Activated CD4-positive, alpha-beta T cell treated with anti-CD3 and anti-CD28 coated beads, Interleukin-2, amount 10 ng/mL, durations not matched to agents 24 days and 14 days (primary cell): ENCODE measurements at regions not wholly inside any gene's neighbourhood (a gene's known extent, or its start where the extent isn't known, plus 50 kb on each side); places are given as distances from the start of the nearest gene placed in this dataset.
"Not testable (repeated sequence)": the region's sequence is repeated elsewhere in the genome, so short reads cannot be mapped to it uniquely, and the experiment has no call there.

Experiments used
- DNase-seq: peaks from one replicate; pipeline ENCODE4 v3.0.0; 2022
- H3K27ac Mint-ChIP-seq: one replicate; pipeline ENCODE4 v1.8.0; 2022; ENCODE audit warnings: mild to moderate bottlenecking, mixed read lengths
- H3K27me3 Mint-ChIP-seq: one replicate; pipeline ENCODE4 v1.8.0; 2022; ENCODE audit warnings: mixed read lengths
- H3K36me3 Mint-ChIP-seq: one replicate; pipeline ENCODE4 v1.8.0; 2022; ENCODE audit warnings: low read depth, mild to moderate bottlenecking, mixed read lengths
- H3K4me1 Mint-ChIP-seq: one replicate; pipeline ENCODE4 v1.8.0; 2021; ENCODE audit warnings: mixed read lengths
- H3K4me3 Mint-ChIP-seq: one replicate; pipeline ENCODE4 v1.8.0; 2022; ENCODE audit warnings: mild to moderate bottlenecking, moderate library complexity, mixed read lengths
- H3K9me3 Mint-ChIP-seq: one replicate; pipeline ENCODE4 v1.8.0; 2021; ENCODE audit warnings: mixed read lengths
- intact Hi-C: fragments of 100-400 bp; cut with micrococcal nuclease; formaldehyde crosslinking; loops from one replicate; pipeline ENCODE4 v1.15.1; 2023

DNA sequence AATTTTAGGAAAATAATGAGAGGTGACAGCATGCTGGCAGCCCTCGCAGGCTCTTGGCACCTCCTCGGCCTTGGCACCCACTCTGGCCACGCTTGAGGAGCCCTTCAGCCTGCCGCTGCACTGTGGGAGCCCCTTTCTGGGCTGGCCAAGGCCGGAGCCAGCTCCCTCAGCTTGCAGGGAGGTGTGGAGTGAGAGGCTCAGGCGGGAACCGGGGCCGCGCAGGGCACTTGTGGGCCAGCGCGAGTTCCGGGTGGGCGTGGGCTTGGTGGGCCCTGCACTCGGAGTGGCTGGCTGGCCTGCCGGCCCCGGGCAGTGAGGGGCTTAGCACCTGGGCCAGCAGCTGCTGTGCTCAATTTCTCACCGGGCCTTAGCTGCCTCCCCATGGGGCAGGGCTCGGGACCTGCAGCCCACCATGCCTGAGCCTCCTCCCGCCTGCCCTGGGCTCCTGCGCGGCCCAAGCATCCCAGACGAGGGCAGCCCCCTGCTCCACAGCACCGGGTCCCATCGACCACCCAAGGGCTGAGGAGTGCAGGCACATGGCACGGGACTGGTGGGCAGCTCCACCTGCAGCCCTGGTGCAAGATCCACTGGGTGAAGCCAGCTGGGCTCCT is 299.3 kb upstream of the MDFIC2 start:
- H3K27me3 Mint-ChIP-seq, H3K9me3 Mint-ChIP-seq, H3K36me3 Mint-ChIP-seq, H3K4me1 Mint-ChIP-seq, intact Hi-C loops, H3K4me3 Mint-ChIP-seq, H3K27ac Mint-ChIP-seq, DNase-seq: not testable (repeated sequence)

DNA sequence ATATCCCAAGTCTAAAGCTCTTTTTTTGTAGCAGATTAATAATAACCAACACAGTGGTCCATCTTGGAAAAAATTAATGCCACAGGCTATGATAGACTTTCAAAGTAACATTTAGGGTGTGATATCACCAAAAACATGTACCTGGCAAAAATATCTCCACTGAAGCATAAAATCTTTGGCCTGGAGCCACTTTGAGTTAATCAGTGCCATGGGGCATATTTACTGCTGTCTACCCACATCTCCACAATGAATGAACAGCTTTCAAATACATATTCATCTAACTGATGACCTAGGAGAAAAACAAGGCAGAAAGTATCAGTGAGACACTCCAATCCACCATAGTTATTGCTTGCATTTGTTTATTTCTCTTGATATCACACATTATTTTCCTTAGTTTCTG is 296.0 kb upstream of the MDFIC2 start:
- no peak overlapping the region for H3K27ac Mint-ChIP-seq
- intact Hi-C loops = no loop called here

GRCh38 chr3:70607469-70607868 is 295.0 kb upstream of the MDFIC2 start:
- Mint-ChIP-seq H3K27me3 (peaks cover 2% of the 10 kb centered on the region), H3K36me3 (no peaks in the 10 kb centered on the region), H3K4me1 (peaks cover 3% of the 10 kb centered on the region), H3K9me3 (no peaks in the 10 kb centered on the region), H3K4me3 (no peak overlapping the region), H3K27ac (no peak overlapping the region)
- no peak for DNase-seq
- intact Hi-C loops = no loop called here

More for the DNA sequence above, 296.0 kb upstream of the MDFIC2 start:
- H3K4me3 Mint-ChIP-seq = no peak overlapping the region
- H3K9me3 Mint-ChIP-seq = no peaks in the 10 kb centered on the region
- no peaks in the 10 kb centered on the region for H3K36me3 Mint-ChIP-seq
- H3K4me1 Mint-ChIP-seq = no peaks in the 10 kb centered on the region
- H3K27me3 Mint-ChIP-seq = peaks cover 2% of the 10 kb centered on the region
- no peak for DNase-seq

DNA sequence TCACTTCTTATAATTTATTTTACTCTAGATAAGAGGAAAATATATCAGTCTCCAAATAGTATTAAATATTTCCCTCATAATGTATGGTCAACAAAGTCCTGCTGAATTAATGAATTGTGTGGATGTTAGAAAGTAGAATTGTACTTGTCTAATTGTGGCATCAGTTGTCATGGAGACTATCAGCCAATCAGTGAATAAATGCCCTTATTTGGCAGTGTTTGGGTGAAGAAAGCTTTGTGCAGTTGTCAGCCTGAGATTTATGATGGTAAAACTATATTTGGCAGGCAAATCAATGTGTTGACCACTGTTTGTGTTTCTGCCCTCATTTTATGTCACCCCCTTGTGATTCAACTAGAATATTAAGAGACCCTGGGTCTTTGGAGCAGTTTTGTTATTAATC is 293.6 kb upstream of the MDFIC2 start:
- Mint-ChIP-seq H3K4me3 (no peak overlapping the region), H3K27ac (no peak overlapping the region), H3K9me3 (no peaks in the 10 kb centered on the region), H3K27me3 (peaks cover 5% of the 10 kb centered on the region), H3K36me3 (no peaks in the 10 kb centered on the region), H3K4me1 (peaks cover 3% of the 10 kb centered on the region)
- no peak for DNase-seq
- intact Hi-C loops = no loop called here

DNA sequence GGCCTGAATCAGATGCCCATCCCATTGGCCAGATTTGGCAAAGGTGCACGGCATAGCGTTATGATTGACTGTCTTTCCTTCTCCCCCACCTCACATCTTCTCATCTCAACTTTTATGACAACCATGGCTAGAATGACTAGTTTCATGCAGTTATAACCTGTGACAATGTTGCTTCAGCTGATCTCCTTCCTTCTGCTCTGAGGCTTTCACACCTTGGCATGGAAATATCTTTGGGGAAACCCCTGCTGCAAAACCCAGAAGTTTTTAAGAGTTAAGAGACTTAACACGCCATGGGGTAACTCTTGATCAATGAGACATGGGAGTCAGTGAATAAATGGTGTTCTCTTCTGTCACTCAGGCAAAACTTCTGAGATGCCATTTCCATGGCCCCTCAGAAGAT is 290.7 kb upstream of the MDFIC2 start:
- no peak overlapping the region for H3K27ac Mint-ChIP-seq
- no peak overlapping the region for H3K4me3 Mint-ChIP-seq
- peaks cover 4% of the 10 kb centered on the region for H3K27me3 Mint-ChIP-seq
- H3K36me3 Mint-ChIP-seq = no peaks in the 10 kb centered on the region
- no peaks in the 10 kb centered on the region for H3K9me3 Mint-ChIP-seq
- peaks cover 3% of the 10 kb centered on the region for H3K4me1 Mint-ChIP-seq
- intact Hi-C loops = no loop called here
- DNase-seq = no peak

DNA sequence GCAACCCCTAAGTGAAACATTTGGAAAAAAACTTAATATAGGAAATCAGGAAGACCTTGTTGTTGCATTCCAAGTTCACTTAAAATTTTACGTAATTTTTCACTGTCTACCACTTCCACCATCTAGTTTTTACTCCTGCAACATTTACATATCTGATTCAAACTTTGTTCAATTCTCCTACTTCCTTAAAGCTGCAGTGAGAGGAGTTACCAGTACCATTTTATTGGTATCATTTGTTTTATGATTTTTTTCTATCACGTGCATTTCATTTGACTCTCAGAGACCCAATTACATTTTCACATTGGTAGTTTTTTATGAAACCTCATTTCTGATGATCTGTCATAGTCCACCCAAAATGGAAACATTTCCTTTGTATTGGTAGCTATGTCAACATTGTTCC is 284.9 kb upstream of the MDFIC2 start:
- H3K4me3 Mint-ChIP-seq = no peak overlapping the region
- DNase-seq = no peak
- no peak overlapping the region for H3K27ac Mint-ChIP-seq
- H3K36me3 Mint-ChIP-seq = no peaks in the 10 kb centered on the region
- H3K27me3 Mint-ChIP-seq = peaks cover 10% of the 10 kb centered on the region
- intact Hi-C loops = no loop called here
- peaks cover 3% of the 10 kb centered on the region for H3K9me3 Mint-ChIP-seq
- no peaks in the 10 kb centered on the region for H3K4me1 Mint-ChIP-seq

- Mint-ChIP-seq H3K4me3 (no peak overlapping the region), H3K9me3 (no peaks in the 10 kb centered on the region), H3K4me1 (no peaks in the 10 kb centered on the region), H3K36me3 (no peaks in the 10 kb centered on the region), H3K27me3 (peaks cover 16% of the 10 kb centered on the region), H3K27ac (no peak overlapping the region)
- no peak for DNase-seq
- intact Hi-C loops = no loop called here
Observed at GRCh38 chr3:70583682-70584081, 271.2 kb upstream of the MDFIC2 start.

DNA sequence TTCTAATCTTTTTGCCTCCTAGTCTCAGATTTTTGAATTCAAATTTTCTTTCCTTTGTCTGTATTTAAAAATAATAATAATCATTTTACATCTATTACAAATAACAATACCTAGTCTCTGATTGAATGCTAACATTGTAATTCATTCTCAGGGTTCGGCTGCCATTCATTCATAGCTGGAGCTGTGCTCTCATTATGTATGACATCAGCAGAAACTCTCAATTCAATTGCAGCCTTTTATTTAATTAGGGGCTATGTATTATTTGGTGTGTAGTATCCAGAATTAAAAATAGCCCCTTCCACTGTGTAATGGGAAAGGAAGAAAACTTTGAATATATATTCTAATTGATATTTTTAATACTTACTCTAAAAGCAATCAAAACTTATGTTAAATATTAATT is 270.4 kb upstream of the MDFIC2 start:
- intact Hi-C loops = no loop called here
- no peak overlapping the region for H3K4me3 Mint-ChIP-seq
- no peaks in the 10 kb centered on the region for H3K36me3 Mint-ChIP-seq
- no peak overlapping the region for H3K27ac Mint-ChIP-seq
- no peaks in the 10 kb centered on the region for H3K9me3 Mint-ChIP-seq
- no peaks in the 10 kb centered on the region for H3K4me1 Mint-ChIP-seq
- peaks cover 16% of the 10 kb centered on the region for H3K27me3 Mint-ChIP-seq
- DNase-seq = no peak

DNA sequence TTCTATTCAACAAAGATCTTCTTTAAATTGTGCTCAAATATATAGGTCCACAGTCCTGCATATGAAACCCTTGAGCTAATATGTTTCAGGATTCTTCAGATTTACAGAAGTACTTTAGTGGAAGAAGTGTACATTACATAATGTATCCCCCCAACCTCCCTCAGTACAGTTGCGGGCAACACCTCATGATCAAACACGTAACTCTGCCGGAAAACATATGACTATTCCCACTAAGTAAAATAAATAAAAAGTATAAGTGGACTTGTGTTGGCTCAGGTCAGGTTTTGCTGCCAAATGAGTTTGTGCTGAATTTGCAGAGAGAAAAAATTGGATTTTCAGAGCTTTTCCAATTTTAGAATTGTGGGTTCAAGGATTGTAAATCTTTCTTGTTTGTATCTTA is 267.6 kb upstream of the MDFIC2 start:
- Mint-ChIP-seq H3K4me3 (no peak overlapping the region), H3K36me3 (no peaks in the 10 kb centered on the region), H3K9me3 (no peaks in the 10 kb centered on the region), H3K4me1 (no peaks in the 10 kb centered on the region), H3K27me3 (peaks cover 19% of the 10 kb centered on the region), H3K27ac (no peak overlapping the region)
- intact Hi-C loops = no loop called here
- no peak for DNase-seq

GRCh38 chr3:70571696-70572095 is 259.3 kb upstream of the MDFIC2 start:
- Mint-ChIP-seq H3K27me3 (peaks cover 4% of the 10 kb centered on the region), H3K9me3 (no peaks in the 10 kb centered on the region), H3K27ac (no peak overlapping the region), H3K4me1 (no peaks in the 10 kb centered on the region), H3K36me3 (no peaks in the 10 kb centered on the region), H3K4me3 (no peak overlapping the region)
- DNase-seq = no peak
- intact Hi-C loops = no loop called here

GRCh38 chr3:70570584-70570983 is 258.1 kb upstream of the MDFIC2 start:
- Mint-ChIP-seq H3K4me1 (no peaks in the 10 kb centered on the region), H3K9me3 (no peaks in the 10 kb centered on the region), H3K27ac (no peak overlapping the region), H3K36me3 (no peaks in the 10 kb centered on the region), H3K4me3 (no peak overlapping the region), H3K27me3 (peaks cover 3% of the 10 kb centered on the region)
- intact Hi-C loops = no loop called here
- no peak for DNase-seq

DNA sequence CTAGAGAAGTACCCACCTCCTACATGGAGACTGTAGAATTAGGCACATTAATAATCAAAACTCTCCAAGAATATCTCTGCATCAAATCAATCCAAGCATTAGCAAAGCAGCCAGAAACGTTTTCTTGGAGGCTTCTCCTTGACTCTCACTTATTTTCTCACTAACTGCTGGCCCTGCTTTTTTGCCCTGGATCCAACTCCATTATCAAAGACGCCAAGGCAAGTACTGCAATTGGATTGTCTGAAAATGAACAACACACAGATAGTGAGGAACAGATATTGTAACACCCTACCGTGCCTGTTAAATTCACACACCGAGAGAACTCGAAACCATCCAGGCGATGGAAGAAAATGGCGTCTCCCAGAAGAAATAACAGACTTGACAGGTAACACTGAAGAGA is 256.2 kb upstream of the MDFIC2 start:
- no peak overlapping the region for H3K27ac Mint-ChIP-seq
- no peaks in the 10 kb centered on the region for H3K4me1 Mint-ChIP-seq
- H3K27me3 Mint-ChIP-seq = peaks cover 7% of the 10 kb centered on the region
- no peak overlapping the region for H3K4me3 Mint-ChIP-seq
- no peaks in the 10 kb centered on the region for H3K36me3 Mint-ChIP-seq
- H3K9me3 Mint-ChIP-seq = no peaks in the 10 kb centered on the region
- intact Hi-C loops = no loop called here
- no peak for DNase-seq

GRCh38 chr3:70565861-70566260 is 253.4 kb upstream of the MDFIC2 start:
- Mint-ChIP-seq H3K9me3 (peaks cover 4% of the 10 kb centered on the region), H3K27ac (no peak overlapping the region), H3K36me3 (no peaks in the 10 kb centered on the region), H3K27me3 (peaks cover 17% of the 10 kb centered on the region), H3K4me1 (no peaks in the 10 kb centered on the region), H3K4me3 (no peak overlapping the region)
- no peak for DNase-seq
- intact Hi-C loops = no loop called here

- H3K36me3 Mint-ChIP-seq = no peaks in the 10 kb centered on the region
- H3K4me1 Mint-ChIP-seq = no peaks in the 10 kb centered on the region
- no peak overlapping the region for H3K27ac Mint-ChIP-seq
- intact Hi-C loops = no loop called here
- peaks cover 17% of the 10 kb centered on the region for H3K27me3 Mint-ChIP-seq
- H3K9me3 Mint-ChIP-seq = peaks cover 4% of the 10 kb centered on the region
- no peak for DNase-seq
- H3K4me3 Mint-ChIP-seq = no peak overlapping the region
Observed at GRCh38 chr3:70564552-70564951, 252.1 kb upstream of the MDFIC2 start.

GRCh38 chr3:70561796-70562195 is 249.4 kb upstream of the MDFIC2 start:
- Mint-ChIP-seq H3K27ac (no peak overlapping the region), H3K4me3 (no peak overlapping the region), H3K4me1 (no peaks in the 10 kb centered on the region), H3K9me3 (peaks cover 4% of the 10 kb centered on the region), H3K27me3 (peaks cover 24% of the 10 kb centered on the region), H3K36me3 (no peaks in the 10 kb centered on the region)
- no peak for DNase-seq
- intact Hi-C loops = no loop called here
